NCI-H748 treated with DMSO at 0.1 percent for 48 hours (cell line): ENCODE measurements at regions not wholly inside any gene's neighbourhood (a gene's known extent, or its start where the extent isn't known, plus 50 kb on each side); places are given as distances from the start of the nearest gene placed in this dataset.

Source experiments
- DNase-seq: peaks from one replicate; lab custom pipeline; 2025; lab: John Stamatoyannopoulos, UW

DNA sequence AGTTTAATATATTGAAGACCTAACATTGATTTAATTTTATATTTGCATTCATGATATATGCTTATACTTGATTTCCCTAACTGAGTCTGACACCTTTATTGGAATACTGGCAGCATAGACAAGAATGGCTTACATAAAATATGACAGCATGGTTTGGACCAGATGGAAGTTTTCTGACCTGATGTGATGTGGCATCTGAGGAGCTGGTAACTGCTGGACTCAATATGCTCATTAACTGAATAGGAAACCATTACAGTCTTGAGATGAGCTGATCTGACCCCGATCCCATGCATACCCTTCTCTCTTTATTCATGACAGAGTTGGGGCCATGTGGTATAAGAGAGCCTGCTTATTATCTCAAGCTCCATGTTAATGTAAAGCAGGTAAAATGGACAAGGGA is 604.8 kb upstream of the SEL1L start:
- no peak for DNase-seq

- DNase-seq: no peak
Observed at GRCh38 chr14:82146846-82147245, 613.2 kb upstream of the SEL1L start.

DNA sequence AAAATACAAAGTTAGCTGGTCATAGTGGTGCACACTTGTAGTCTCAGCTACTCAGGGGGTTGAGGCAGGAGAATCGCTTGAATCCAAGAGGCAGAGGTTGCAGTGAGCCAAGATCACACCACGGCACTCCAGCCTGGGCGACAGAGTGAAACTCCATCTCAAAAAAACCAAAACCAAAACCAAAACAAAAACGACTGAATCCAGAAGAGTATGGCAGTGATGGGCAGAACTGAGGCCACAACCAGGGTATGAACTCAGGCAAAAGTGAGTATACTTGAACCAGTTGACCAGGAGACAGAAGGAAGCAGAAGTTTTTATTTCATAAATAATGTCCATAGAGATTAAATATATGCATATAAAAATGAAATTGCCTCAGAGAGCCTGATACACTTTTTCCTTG is 620.0 kb upstream of the SEL1L start:
- no peak for DNase-seq

GRCh38 chr14:82159624-82160023 is 626.0 kb upstream of the SEL1L start:
- no peak for DNase-seq

GRCh38 chr14:82180139-82180538 is 646.5 kb upstream of the SEL1L start:
- DNase-seq: no peak

DNA sequence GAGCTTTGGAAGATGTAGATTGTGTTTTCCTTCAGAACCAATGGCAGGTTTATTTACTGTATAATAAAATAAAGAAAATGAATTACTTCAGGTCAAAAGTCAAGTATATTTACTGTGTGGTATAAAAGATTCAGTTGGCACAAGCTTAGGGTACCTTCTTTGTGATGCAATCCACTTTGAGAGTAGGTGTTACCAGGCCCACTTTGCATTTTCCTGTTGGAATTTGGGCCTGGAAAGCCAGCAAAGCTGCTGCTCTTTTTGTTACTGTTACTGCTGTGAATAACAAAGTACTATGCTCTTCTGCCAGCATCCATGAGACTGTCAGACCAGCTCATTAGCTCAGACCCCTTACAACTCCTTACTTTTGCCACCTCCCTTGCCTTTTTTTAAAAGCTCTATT is 649.0 kb upstream of the SEL1L start:
- DNase-seq: no peak

- no peak for DNase-seq
Observed at GRCh38 chr14:82190742-82191141, 657.1 kb upstream of the SEL1L start.

GRCh38 chr14:82192387-82192786 is 658.7 kb upstream of the SEL1L start:
- DNase-seq: no peak

DNA sequence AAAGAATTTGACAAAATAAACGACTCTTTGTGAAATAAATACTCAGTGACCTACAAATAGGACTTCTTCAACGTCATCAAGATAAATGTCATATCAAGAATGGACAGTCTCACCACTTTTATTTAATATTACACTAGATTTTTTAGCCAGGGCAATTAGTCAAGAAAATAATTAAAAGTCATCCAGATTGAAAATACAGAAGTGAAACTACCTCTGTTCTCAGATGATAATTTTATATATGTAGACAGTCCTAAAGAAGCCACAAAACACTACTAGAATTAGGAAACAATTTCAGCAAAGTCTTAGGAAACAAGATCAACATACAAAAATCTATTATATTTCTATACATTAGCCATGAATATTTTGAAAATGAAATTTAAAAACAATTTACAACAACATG is 689.6 kb upstream of the SEL1L start:
- no peak for DNase-seq

DNA sequence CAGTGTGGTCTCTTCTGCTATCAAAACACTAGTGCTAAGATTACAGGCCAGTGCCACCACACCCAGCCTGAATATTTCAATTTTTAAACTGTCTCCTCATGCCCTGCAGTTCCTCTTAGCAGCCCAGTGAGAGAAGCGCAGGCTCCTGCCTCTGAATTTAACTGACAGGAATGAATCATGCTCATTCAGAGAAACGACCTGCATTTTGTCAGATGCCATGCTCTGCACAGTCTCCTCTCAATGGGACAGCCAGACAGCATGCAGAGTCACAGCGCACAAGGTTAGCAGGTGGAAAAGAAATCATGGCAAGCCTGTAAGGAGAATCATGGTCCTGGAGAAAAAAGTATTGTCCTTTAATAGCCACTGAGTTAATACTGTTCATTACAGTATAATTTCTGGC is 691.0 kb upstream of the SEL1L start:
- DNase-seq: no peak

DNA sequence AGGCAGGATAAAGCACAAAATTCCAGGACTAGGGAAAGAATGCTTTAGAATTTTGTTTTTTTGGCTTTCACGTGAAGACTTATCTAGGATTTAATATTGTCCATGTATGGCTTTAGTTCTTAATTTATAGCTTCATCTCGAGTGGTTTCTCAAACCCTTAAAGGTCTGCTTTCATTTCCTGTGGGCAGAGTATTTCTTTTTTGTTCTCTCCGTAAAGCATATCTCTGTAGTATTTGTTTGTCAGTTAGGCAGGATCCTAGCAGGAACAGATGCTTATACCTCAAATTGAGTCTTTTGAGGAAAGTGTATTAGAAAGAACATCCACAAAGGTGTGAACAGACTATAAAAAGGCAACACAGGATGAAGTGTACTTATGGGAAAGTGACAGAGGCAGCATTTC is 697.1 kb upstream of the SEL1L start:
- DNase-seq: no peak

GRCh38 chr14:82238649-82239048 is 705.0 kb upstream of the SEL1L start:
- no peak for DNase-seq

DNA sequence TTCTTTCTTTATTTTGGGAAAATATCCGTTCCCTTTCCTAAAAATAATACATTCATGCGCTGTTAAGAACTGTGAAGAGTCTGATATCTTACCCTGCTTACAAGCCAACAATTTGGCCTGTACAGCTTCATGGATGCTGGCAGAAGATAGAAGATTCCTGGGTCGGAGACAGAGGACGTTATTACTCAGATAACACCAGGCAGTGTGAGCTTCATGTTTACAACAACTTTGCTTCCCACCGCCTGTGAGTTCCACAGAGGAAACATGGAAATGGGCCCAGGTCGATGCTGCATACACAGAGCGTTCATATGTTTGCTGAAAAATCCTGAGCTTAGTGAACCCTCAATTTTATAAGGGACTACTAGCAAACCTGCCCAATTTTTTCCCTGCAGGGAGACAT is 705.6 kb upstream of the SEL1L start:
- no peak for DNase-seq

DNA sequence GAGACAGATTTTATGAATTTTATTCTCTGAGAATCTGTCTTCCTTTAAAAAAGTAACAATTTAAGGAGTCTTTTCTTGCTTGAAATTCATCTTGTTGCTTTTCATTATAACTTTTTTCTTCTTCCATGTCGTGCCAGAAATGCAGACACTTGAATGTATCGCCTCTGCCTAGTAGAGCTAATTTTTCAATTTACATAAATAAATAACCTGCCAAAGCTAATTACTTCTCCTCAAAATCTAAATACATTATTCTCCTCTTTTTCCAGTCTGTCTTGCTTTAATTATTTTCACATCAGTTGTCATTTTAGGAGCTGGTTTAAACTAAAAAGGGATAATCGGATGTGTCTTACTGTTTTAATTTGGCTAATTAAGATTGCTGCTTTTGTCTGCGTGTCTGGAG is 711.1 kb upstream of the SEL1L start:
- DNase-seq: no peak

DNA sequence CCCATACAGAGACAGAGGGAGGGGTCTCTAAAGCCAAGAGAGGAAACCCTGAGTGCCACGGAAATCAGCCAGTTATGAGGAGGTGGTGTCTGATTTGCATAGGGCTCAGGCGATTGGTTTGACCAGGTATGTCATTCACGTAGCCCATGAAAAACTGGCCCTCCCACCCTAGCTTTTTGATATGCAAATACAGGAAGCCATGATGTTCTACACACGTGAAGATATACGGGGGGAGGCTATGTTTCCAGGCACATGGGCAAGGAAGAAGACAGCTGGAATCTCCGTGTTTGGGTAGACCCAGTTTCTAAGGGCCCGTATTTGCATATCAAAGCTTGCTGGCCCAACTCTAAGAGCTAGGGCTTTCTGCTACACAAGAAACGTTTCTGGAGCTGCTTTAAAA is 717.8 kb upstream of the SEL1L start:
- DNase-seq: no peak

- DNase-seq: no peak
Observed at GRCh38 chr14:82270286-82270685, 736.6 kb upstream of the SEL1L start.

DNA sequence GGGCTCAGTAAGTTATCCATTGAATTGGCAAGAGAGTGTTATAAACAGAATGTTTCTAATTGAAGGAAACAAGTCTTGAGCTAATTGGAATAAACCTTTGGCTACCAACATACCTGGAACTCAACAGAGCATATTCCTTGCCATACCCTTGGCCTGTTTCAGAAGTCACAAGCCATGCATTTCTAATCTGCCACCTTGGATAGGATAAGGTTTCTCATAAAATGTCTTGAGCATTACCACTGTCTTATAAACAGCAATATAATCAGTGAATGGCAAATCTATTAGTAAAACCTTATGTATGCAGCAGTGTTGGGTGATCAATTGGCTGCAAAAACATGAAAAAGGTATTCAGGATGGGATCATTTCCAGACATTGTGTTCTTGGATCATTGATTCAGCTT is 765.2 kb upstream of the SEL1L start:
- no peak for DNase-seq

DNA sequence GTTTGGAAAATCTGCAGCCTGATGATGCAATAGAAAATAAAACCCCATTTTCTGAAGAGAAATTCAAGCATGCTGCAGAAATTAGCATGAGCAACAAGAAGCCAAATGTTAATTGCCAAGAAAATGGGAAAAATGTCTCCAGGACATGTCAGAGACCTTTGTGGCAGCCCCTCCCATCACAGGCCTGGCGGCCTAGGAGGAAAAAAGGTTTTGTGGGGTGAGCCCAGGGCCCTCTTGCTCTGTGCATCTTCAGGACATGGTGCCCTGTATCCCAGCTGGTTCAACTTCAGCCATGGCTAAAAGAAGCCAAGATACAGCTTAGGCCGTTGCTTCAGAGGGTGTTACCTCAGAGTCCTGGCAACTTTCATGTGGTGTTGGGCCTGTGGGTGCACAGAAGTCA is 775.5 kb upstream of the SEL1L start:
- no peak for DNase-seq

GRCh38 chr14:82313889-82314288 is 780.2 kb upstream of the SEL1L start:
- peak; percentile 100 for DNase-seq

- DNase-seq: peak; percentile 75
Observed at GRCh38 chr14:82328442-82328841, 794.8 kb upstream of the SEL1L start.

DNA sequence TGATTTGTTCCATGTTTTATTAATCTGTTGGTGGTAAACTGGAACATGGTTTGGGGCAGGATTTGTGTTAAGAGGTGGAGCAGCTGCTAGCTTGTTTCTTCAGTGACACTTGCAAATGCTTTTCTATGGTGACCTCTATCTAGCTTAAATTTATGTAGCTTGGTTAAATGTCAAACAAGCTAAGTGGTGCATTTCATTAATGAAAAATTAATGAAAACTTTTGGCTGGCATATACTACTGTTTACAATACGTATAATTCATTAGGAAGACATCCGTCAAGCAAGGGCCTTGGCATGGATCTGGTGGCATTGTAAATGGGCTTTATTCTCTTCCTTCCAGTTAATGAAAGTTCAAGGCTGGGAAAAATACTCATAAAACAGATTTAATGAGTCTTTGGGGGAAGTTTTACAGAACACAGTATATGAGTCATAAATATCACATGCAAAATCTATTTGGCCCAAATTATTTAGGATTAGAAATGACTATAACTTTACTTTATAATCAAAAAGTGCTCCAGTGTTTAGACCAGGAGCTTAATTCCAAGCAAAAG is 807.7 kb upstream of the SEL1L start:
- DNase-seq: no peak

- DNase-seq: no peak
Observed at GRCh38 chr14:82342596-82342995, 808.9 kb upstream of the SEL1L start.

- DNase-seq: no peak
Observed at GRCh38 chr14:82345184-82345583, 811.5 kb upstream of the SEL1L start.

DNA sequence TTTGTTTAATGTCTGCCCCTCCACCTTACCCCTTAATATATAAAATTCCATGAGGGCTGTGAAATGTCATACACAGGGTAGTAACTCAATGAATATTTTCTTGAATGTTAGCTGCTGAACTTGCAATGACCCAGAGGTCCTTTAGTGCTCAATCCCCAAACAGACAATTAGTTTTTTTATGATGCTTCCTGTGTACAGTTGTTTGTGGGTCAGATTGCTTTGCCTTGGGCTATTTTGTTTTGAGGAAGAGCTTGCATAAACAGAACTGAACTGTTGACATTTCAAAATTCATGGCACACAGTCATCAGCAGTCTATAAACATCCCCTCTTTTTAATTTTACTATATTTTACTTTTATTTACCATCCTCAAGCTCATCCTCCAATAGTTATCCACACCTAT is 820.5 kb upstream of the SEL1L start:
- DNase-seq: no peak

GRCh38 chr14:82359201-82359600 is 825.5 kb upstream of the SEL1L start:
- DNase-seq: no peak
